ENCODE measurements at regions not wholly inside any gene's neighbourhood (a gene's known extent, or its start where the extent isn't known, plus 50 kb on each side); places are given as distances from the start of the nearest gene placed in this dataset.

GRCh38 chr14:61174987-61175386 lies 106.2 kb downstream of the TMEM30B start:
- H3K36me3 Mint-ChIP-seq = no peaks in the 10 kb centered on the region
- no peak for TF ChIP-seq CTCF (IDR thresholded peaks at IDR 0.05; ENCODE audit: unreplicated experiment)
- peaks cover 10% of the 10 kb centered on the region for H3K9me3 Mint-ChIP-seq
- H3K4me1 Mint-ChIP-seq = peaks cover 20% of the 10 kb centered on the region
- no peak overlapping the region for H3K27ac Mint-ChIP-seq
- no peaks in the 10 kb centered on the region for H3K27me3 Mint-ChIP-seq (ENCODE audit: low read depth)
- no peak overlapping the region for H3K4me3 Mint-ChIP-seq
- DNase-seq (ENCODE audit: low spot score in 2 of 2, unreplicated experiment in 2 of 2) = no peak

GRCh38 chr14:61174441-61174891 lies 106.7 kb downstream of the TMEM30B start:
- Mint-ChIP-seq H3K36me3 (no peaks in the 10 kb centered on the region), H3K27ac (no peak overlapping the region), H3K4me3 (no peak overlapping the region), H3K27me3 (ENCODE audit: low read depth) (no peaks in the 10 kb centered on the region), H3K9me3 (peaks cover 10% of the 10 kb centered on the region), H3K4me1 (peaks cover 20% of the 10 kb centered on the region)
- no peak for TF ChIP-seq CTCF (IDR thresholded peaks at IDR 0.05; ENCODE audit: unreplicated experiment)
- no peak for DNase-seq (ENCODE audit: low spot score in 2 of 2, unreplicated experiment in 2 of 2)

GRCh38 chr14:61171727-61172126 lies 109.4 kb downstream of the TMEM30B start:
- peaks cover 11% of the 10 kb centered on the region for H3K4me1 Mint-ChIP-seq
- no peaks in the 10 kb centered on the region for H3K36me3 Mint-ChIP-seq
- DNase-seq (ENCODE audit: low spot score in 2 of 2, unreplicated experiment in 2 of 2) = no peak
- H3K27ac Mint-ChIP-seq = no peak overlapping the region
- H3K9me3 Mint-ChIP-seq = peaks cover 20% of the 10 kb centered on the region
- H3K4me3 Mint-ChIP-seq = no peak overlapping the region
- no peaks in the 10 kb centered on the region for H3K27me3 Mint-ChIP-seq (ENCODE audit: low read depth)
- no peak for TF ChIP-seq CTCF (IDR thresholded peaks at IDR 0.05; ENCODE audit: unreplicated experiment)

DNA sequence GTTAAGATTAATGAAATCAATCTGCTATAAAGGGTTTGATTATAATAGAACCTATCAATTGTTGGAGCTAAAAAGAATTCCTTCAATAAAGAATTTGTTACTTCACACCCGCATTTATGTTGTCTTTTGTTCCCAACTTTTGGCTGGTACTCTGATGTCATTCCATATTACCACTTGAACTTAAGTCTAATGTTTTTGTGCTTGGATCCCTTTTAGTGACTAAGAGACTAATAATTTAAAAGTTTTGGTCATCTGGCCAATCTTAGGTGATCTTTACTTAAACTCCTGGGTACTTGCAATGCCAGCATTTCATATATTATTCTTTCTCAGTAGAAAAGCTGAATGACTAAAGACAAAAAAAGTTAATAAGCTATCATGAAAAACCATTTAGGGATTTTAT lies 113.0 kb downstream of the TMEM30B start:
- Mint-ChIP-seq H3K27me3 (ENCODE audit: low read depth) (no peaks in the 10 kb centered on the region), H3K4me3 (no peak overlapping the region), H3K4me1 (peaks cover 5% of the 10 kb centered on the region), H3K9me3 (peaks cover 38% of the 10 kb centered on the region), H3K36me3 (no peaks in the 10 kb centered on the region), H3K27ac (no peak overlapping the region)
- DNase-seq (ENCODE audit: low spot score in 2 of 2, unreplicated experiment in 2 of 2) = no peak
- no peak for TF ChIP-seq CTCF (IDR thresholded peaks at IDR 0.05; ENCODE audit: unreplicated experiment)

DNA sequence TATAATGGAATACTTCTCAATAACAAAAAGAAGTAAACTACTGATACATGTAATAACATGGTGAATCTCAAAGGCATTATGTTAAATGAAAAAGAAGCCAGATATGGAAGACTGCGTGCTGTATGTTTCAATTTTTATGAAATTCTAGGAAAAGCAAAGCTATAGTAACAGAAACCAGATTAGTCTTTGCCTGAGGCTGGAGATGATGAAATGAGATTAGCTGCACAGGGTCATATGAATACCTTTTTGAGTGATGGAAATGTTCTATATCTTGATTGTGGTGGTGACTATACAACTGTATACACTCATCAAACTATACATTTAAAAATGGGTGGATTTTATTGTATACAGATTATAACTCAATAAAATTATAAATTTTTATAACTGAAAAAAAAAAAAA lies 113.5 kb downstream of the TMEM30B start:
- no peak for DNase-seq (ENCODE audit: low spot score in 2 of 2, unreplicated experiment in 2 of 2)
- no peaks in the 10 kb centered on the region for H3K27me3 Mint-ChIP-seq (ENCODE audit: low read depth)
- H3K9me3 Mint-ChIP-seq = peaks cover 33% of the 10 kb centered on the region
- TF ChIP-seq CTCF (IDR thresholded peaks at IDR 0.05; ENCODE audit: unreplicated experiment) = no peak
- no peaks in the 10 kb centered on the region for H3K36me3 Mint-ChIP-seq
- H3K27ac Mint-ChIP-seq = no peak overlapping the region
- H3K4me1 Mint-ChIP-seq = peaks cover 5% of the 10 kb centered on the region
- H3K4me3 Mint-ChIP-seq = no peak overlapping the region

GRCh38 chr14:61160798-61161197 lies 120.3 kb downstream of the TMEM30B start:
- H3K9me3 Mint-ChIP-seq = peaks cover 15% of the 10 kb centered on the region
- no peaks in the 10 kb centered on the region for H3K27me3 Mint-ChIP-seq (ENCODE audit: low read depth)
- no peak for TF ChIP-seq CTCF (IDR thresholded peaks at IDR 0.05; ENCODE audit: unreplicated experiment)
- H3K27ac Mint-ChIP-seq = no peak overlapping the region
- no peaks in the 10 kb centered on the region for H3K36me3 Mint-ChIP-seq
- DNase-seq (ENCODE audit: low spot score in 2 of 2, unreplicated experiment in 2 of 2) = no peak
- no peaks in the 10 kb centered on the region for H3K4me1 Mint-ChIP-seq
- no peak overlapping the region for H3K4me3 Mint-ChIP-seq
